UCSD-AML1 (cell line): ENCODE measurements at regions not wholly inside any gene's neighbourhood (a gene's known extent, or its start where the extent isn't known, plus 50 kb on each side); places are given as distances from the start of the nearest gene placed in this dataset.
"Not testable (repeated sequence)": the region's sequence is repeated elsewhere in the genome, so short reads cannot be mapped to it uniquely, and the experiment has no call there.

ENCODE experiments used
- DNase-seq: peaks from one replicate; lab custom pipeline; 2025; ENCODE audit not compliant: unreplicated experiment; lab: John Stamatoyannopoulos, UW

- DNase-seq = not testable (repeated sequence)
Observed at GRCh38 chr2:88802026-88802425, 110.6 kb downstream of the RPIA start.

- no peak for DNase-seq
Observed at GRCh38 chr2:88807237-88807962, 115.9 kb downstream of the RPIA start.

DNA sequence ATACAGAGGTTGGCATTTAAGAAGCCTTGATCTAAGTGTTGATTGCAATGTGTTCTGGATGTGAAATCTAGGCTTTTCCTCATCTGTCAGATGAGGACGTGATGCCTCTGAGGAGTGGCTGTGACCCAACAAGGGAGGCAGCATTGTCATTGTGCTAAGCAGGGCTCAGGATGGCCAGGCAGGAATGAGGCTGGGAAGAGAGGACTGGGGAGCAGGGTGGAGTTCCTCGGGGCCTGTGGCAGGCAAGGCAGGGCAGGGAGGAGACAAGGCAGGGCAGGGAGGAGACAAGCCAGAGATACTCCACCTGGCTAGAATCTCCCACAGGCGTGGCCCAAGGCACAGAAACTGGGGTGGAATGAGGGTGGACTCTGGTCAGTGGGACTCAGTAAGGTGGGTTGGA lies 116.6 kb downstream of the RPIA start:
- DNase-seq = no peak

- no peak for DNase-seq
Observed at GRCh38 chr2:88808652-88809051, 117.2 kb downstream of the RPIA start.

DNA sequence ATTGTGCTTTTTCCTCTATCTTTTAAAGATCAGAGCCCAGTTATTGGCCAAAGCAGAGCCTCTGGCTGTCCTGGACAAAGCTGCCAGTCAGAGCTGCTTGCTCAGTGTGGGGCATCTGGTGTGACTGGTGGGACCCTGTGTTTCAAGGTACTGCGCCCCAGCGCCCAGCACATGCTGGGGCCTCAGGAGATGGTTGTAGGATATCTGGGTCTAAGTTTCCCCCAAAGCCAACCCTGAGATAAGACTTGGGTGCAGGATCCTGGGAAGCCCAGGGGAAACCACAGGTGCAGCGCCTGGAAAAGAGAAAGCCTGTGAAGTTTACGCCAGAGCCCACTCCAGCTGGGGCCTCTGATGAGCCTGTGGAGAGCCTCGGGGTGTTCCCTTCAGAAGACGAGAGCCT lies 117.7 kb downstream of the RPIA start:
- DNase-seq = no peak

DNA sequence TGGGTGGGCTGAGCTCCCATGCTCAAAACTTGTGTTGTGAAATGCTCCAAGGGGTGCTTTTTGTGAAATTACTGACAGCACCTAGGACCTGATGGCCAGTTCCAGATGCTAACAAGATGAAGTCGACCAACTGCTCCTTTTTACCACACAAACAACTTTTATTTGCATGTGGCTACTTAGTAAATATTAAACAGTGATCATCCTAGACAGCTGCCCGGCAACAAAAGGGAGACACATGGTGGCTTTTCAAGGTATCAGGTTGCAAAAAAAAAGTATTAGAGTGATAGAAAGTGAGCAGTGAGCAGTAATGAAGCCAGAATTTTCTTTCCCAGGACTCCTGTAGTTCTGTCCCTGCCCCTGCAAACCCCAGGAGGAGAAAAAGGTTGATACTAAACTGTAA lies 118.5 kb downstream of the RPIA start:
- no peak for DNase-seq

GRCh38 chr2:88810488-88810887 lies 119.0 kb downstream of the RPIA start:
- DNase-seq = no peak

- DNase-seq = no peak
Observed at GRCh38 chr2:88811233-88811632, 119.8 kb downstream of the RPIA start.

DNA sequence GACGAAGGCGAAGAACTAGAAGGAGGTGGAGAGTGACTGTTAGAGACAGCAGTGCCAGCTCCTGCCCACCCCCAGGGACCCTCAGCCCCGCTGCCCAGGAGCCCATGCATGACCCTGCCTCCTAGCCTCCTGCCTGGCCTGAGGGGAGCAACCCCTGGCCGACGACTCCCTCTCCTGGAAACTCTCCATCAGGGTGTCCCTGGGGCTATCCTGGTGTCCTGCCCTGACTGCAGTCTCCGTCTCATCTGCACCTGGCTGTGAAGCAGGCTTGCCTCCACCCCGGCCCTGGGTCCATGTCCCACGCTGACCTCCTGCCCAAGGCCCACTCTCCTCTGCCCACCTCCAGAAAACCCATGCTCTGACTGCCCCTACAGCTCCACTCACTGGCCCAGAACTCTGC lies 120.2 kb downstream of the RPIA start:
- no peak for DNase-seq

- peak; percentile 35 for DNase-seq
Observed at GRCh38 chr2:88813612-88814011, 122.1 kb downstream of the RPIA start.

DNA sequence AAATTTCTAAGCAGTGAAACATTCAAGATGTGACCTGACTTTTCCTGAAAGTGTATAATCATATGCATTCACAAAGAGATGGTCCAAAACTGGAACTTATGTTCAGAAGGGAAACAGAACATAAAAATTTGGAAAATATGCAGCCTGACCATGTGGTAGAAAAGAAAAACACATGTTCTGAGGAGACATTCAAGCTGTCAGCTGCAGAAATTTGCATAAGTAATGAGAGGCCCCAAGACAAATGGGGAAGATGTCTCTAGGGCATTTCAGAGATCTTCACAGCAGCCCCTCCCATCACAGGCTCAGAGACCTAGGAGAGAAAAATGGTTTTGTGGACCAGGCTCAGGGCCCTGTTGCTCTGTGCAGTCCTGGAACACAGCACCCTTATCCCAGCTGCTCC lies 123.8 kb downstream of the RPIA start:
- no peak for DNase-seq

GRCh38 chr2:88815697-88816096 lies 124.2 kb downstream of the RPIA start:
- DNase-seq = no peak

GRCh38 chr2:88818381-88818780 lies 126.9 kb downstream of the RPIA start:
- DNase-seq = no peak

- DNase-seq = no peak
Observed at GRCh38 chr2:88824951-88825350, 133.5 kb downstream of the RPIA start.

DNA sequence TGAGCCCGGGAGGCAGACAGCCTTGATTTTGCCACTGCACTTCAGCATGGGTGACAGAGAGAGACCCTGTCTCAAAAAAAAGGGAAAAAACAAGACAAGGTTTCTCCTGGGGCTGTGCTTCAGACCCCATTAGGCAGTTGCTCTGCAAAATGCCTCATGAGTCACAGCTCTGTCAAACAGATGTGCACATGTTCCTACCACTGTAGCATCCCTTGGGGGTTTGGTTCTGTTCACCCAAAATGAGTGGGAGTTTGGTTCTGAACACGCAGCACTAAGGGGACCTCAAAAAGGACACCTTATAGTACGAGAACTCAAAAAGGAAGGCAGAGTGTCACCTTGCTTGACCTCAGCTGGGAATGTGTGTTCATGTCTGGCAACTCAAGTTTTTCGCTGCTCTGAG lies 134.9 kb downstream of the RPIA start:
- DNase-seq = no peak

DNA sequence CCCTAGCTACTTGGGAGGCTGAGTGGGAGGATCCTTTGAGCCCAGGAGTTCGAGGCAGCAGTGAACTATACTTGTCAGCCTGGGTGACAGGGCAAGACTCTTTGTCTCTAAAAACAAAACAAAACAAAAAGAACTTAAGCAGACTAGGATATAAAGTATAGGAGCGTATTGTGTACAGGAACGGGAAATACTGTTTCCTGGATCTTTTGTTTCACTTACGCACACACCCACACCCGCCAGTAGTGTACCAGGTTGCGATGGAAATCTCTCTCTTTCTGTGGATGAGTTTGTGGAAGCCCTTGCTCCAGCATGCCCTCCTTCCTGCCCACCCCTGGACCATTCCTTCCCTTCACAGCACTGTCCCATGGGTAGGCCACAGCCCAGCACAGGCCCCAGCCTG lies 136.3 kb downstream of the RPIA start:
- no peak for DNase-seq

GRCh38 chr2:88828397-88829137 lies 137.1 kb downstream of the RPIA start:
- peak; percentile 38 for DNase-seq

- DNase-seq = no peak
Observed at GRCh38 chr2:88829607-88830463, 138.4 kb downstream of the RPIA start.

DNA sequence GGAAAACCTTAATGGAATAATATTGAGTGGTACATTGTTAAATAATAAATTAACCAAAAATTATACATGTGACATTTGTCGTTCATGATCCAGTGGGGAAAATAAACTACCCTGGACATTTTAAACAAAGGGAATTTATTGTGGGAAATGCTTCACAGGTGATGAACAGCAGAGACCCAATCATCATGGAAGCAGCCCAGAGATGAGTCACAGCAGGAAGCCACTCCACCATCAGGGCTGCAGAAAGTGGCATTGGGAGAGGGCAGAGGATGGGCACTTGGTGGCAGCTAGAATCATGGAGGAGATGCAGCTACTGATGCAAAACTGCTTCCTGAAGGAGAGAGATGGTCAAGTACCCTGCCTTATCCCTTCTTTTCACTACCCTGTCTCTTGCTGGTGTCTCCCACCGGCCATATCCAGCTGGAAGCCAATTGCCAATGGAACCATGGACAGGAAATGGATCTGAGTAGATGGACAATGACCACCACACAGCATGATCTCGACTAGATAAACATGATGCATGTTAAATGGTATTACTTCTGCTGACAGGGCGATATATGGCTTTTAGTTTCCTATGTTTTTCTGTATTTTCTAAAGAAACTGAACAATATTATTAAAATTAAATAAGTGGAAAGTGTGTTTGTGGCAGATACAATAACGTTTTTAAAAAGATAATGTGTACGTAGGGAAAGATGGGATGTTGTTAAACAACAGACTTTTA lies 139.8 kb downstream of the RPIA start:
- DNase-seq = no peak

DNA sequence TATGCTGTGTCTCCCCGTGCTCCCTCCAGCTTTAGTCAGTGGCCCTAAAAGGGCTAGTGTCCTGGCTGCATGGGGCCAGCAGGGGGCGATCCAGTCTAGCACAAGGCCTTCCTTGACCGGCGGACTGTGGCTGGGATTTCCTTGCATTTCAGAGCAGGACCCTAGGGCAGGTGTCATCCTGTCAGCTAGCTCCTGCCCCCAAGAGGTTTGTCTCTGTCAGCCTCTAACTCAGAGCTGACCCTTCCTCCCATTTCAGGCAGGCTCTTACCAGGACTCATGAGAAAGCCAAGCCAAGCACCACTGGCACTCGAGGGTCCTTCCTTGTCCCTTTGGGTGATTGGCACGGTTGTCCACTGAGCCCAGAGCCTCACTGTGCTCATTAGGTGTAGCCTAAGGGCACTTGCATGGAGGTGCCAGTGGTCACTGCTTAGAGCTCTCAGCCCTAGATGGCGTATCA lies 140.3 kb downstream of the RPIA start:
- peak; percentile 71 for DNase-seq
